ENCODE measurements at regions not wholly inside any gene's neighbourhood (a gene's known extent, or its start where the extent isn't known, plus 50 kb on each side); places are given as distances from the start of the nearest gene placed in this dataset.

DNA sequence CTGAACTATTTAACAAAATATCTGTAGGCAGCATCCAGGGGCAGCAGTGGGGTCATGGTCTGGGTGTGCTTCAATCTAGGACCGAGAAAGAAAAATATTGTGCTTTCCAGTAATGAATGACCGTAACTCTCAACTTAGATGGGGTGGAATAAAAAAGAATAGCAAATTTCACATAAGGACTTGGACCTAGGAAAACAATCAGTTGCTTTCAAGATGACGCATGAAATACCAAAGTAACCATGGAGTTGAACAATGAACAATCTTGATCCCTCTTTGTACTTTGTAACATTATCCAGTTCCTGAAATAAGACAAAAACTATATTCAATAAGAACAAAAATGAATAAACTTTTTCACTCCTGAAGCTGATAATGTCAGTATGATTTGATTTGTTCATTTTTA is 167.1 kb downstream of the C7orf25 start:
- H3K4me1 Mint-ChIP-seq: no peaks in the 10 kb centered on the region
- no peaks in the 10 kb centered on the region for H3K36me3 Mint-ChIP-seq (ENCODE audit: low read depth)
- intact Hi-C loops (cut with micrococcal nuclease): no loop called here
- POLR2A ChIA-PET: no interaction called here
- H3K4me3 Mint-ChIP-seq: no peak overlapping the region
- no peak for ATAC-seq (ENCODE audit: low read depth)
- no peaks in the 10 kb centered on the region for H3K27me3 Mint-ChIP-seq
- H3K9me3 Mint-ChIP-seq: peaks cover 2% of the 10 kb centered on the region
- no peak for DNase-seq
- H3K27ac Mint-ChIP-seq: no peak overlapping the region
- TF ChIP-seq, protein P1, sequence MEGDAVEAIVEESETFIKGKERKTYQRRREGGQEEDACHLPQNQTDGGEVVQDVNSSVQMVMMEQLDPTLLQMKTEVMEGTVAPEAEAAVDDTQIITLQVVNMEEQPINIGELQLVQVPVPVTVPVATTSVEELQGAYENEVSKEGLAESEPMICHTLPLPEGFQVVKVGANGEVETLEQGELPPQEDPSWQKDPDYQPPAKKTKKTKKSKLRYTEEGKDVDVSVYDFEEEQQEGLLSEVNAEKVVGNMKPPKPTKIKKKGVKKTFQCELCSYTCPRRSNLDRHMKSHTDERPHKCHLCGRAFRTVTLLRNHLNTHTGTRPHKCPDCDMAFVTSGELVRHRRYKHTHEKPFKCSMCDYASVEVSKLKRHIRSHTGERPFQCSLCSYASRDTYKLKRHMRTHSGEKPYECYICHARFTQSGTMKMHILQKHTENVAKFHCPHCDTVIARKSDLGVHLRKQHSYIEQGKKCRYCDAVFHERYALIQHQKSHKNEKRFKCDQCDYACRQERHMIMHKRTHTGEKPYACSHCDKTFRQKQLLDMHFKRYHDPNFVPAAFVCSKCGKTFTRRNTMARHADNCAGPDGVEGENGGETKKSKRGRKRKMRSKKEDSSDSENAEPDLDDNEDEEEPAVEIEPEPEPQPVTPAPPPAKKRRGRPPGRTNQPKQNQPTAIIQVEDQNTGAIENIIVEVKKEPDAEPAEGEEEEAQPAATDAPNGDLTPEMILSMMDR (IDR thresholded peaks at IDR 0.05): no peak
- CTCF ChIA-PET: no interaction called here

DNA sequence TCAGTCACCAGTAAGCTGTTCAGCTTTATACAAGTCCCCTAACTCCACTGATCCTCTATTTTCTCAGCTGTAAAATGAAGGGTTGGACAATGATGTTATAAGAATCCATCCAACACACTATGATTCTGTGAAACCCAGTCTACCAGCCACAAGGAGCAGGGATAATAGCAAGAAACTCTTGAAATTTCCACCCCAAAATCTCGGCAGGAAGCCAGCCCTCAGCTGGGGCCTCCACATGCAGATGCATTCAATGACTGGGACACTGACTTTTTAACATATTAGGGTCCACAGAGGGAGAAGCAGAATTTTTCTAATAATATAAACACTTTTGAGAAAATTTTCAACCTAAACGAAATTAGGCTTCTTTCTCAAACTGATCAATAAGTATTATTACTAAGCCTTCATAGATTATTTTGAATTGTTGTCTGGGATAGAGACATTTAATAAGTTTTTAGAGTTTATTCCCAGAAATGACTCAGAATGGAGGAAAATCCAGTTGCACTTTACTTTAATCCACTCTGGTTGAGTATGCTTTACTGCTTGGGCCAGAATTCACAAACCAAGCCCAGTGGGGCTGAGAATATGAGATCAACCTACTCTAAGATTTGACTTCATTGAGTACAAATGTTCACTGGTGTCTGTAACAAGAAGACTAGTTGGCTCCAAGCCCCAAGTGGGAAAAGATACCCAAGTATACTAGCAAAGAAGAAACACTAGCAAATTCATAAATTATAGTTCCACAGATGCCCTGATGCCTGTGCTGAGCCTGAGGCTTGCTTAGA is 168.6 kb downstream of the C7orf25 start:
- no peak overlapping the region for H3K27ac Mint-ChIP-seq
- POLR2A ChIA-PET: no interaction called here
- no peaks in the 10 kb centered on the region for H3K27me3 Mint-ChIP-seq
- intact Hi-C loops (cut with micrococcal nuclease): no loop called here
- H3K4me1 Mint-ChIP-seq: no peaks in the 10 kb centered on the region
- H3K4me3 Mint-ChIP-seq: no peak overlapping the region
- CTCF ChIA-PET: no interaction called here
- no peaks in the 10 kb centered on the region for H3K9me3 Mint-ChIP-seq
- no peaks in the 10 kb centered on the region for H3K36me3 Mint-ChIP-seq (ENCODE audit: low read depth)
- DNase-seq: no peak
- TF ChIP-seq, protein P1 (IDR thresholded peaks at IDR 0.05): no peak
- no peak for ATAC-seq (ENCODE audit: low read depth)

DNA sequence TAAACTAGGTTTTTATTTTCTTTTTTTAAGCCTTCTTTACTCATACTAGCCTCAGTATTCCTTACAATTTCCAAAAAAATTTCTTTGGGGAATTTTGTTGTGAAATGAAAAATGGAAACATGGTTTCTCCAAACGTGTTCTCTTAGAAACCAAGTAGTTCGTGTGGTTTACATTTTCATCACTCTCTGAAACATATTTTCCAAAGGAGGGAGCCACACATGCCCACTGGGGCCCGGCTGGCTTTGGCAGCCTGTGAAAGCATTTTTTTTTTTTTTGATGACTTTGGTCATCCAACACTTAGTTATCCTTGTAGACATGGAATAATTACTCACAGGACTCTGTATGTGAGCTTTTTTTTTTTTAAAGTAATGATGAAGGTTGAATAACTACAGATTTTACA is 169.6 kb downstream of the C7orf25 start:
- ChIA-PET CTCF (no interaction called here), POLR2A (no interaction called here)
- H3K36me3 Mint-ChIP-seq (ENCODE audit: low read depth): no peaks in the 10 kb centered on the region
- no peak overlapping the region for H3K27ac Mint-ChIP-seq
- no peaks in the 10 kb centered on the region for H3K27me3 Mint-ChIP-seq
- TF ChIP-seq, protein P1 (IDR thresholded peaks at IDR 0.05): no peak
- H3K4me1 Mint-ChIP-seq: no peaks in the 10 kb centered on the region
- H3K4me3 Mint-ChIP-seq: no peak overlapping the region
- H3K9me3 Mint-ChIP-seq: no peaks in the 10 kb centered on the region
- intact Hi-C loops (cut with micrococcal nuclease): no loop called here
- ATAC-seq (ENCODE audit: low read depth): no peak
- no peak for DNase-seq

DNA sequence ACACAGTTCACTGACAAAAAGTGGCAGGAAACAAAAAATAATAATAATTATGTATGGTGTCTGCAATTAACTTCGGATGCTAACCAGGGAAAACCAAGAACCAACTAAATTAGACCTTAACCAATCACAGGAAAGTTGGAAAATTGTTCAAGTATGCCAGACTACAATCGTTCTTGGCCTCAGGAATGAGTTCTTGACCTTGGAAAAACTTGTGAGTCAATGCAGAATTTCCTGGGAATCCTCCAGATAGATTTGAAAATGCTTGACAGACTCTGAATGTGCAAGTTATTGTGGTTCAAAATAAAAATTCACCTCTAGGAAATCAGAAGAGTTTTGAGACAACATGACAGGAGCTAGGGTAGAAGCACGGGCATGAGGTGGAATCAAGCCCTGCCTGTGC is 171.5 kb downstream of the C7orf25 start:
- no peaks in the 10 kb centered on the region for H3K27me3 Mint-ChIP-seq
- H3K27ac Mint-ChIP-seq: no peak overlapping the region
- H3K9me3 Mint-ChIP-seq: no peaks in the 10 kb centered on the region
- POLR2A ChIA-PET: no interaction called here
- H3K4me1 Mint-ChIP-seq: no peaks in the 10 kb centered on the region
- no peaks in the 10 kb centered on the region for H3K36me3 Mint-ChIP-seq (ENCODE audit: low read depth)
- intact Hi-C loops (cut with micrococcal nuclease): no loop called here
- CTCF ChIA-PET: no interaction called here
- TF ChIP-seq, protein P1 (IDR thresholded peaks at IDR 0.05): no peak
- ATAC-seq (ENCODE audit: low read depth) (no peak), DNase-seq (no peak)
- H3K4me3 Mint-ChIP-seq: no peak overlapping the region

DNA sequence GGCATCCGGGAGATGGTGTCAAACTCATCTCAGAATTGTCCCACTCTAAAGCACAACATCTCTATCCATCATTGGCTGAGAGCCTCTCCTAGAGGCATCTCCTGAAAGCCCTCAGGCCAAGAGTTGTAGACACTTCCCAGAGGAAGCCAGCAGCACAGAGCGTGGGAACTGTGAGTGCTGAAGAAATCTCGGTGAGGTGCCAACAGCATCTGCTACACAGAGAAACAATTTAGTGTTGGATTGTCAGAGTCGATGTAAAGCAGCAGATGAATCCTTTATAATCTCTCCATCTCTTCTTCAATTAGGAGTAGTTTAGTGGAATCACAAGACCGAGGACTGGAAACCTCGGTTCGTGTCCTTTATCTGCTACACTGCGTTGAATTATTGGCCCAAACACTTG is 172.2 kb downstream of the C7orf25 start:
- H3K4me3 Mint-ChIP-seq: no peak overlapping the region
- H3K9me3 Mint-ChIP-seq: no peaks in the 10 kb centered on the region
- TF ChIP-seq, protein P1 (IDR thresholded peaks at IDR 0.05): no peak
- no peak overlapping the region for H3K27ac Mint-ChIP-seq
- no peak for ATAC-seq (ENCODE audit: low read depth)
- no peak for DNase-seq
- ChIA-PET POLR2A (no interaction called here), CTCF (no interaction called here)
- intact Hi-C loops (cut with micrococcal nuclease): no loop called here
- no peaks in the 10 kb centered on the region for H3K27me3 Mint-ChIP-seq
- H3K36me3 Mint-ChIP-seq (ENCODE audit: low read depth): no peaks in the 10 kb centered on the region
- H3K4me1 Mint-ChIP-seq: no peaks in the 10 kb centered on the region

Measured in activated B cell treated with CpG ODN at 0.5 μM for 24 hours (primary cell).